ENCODE measurements at regions not wholly inside any gene's neighbourhood (a gene's known extent, or its start where the extent isn't known, plus 50 kb on each side); places are given as distances from the start of the nearest gene placed in this dataset.
"Not testable (repeated sequence)": the region's sequence is repeated elsewhere in the genome, so short reads cannot be mapped to it uniquely, and the experiment has no call there.

- intact Hi-C loops (cut with micrococcal nuclease); H3K4me1 ChIP-seq (replicated peaks in 1 of 2; ENCODE audit: control insufficient read depth in 2 of 2, insufficient read depth in 2 of 2, low read length in 2 of 2); H3K27me3 ChIP-seq (ENCODE audit: control insufficient read depth in 2 of 2, insufficient read depth in 2 of 2, low read length in 2 of 2); H3K9ac ChIP-seq (ENCODE audit: insufficient read depth in 1 of 2, low read depth in 2 of 2, low read length in 2 of 2); CTCF ChIA-PET (ENCODE audit: low intra/inter-chr PET ratio); H3K79me2 ChIP-seq (ENCODE audit: control insufficient read depth, insufficient read depth, low read length); H3K9me1 ChIP-seq (ENCODE audit: control insufficient read depth, insufficient read depth, low read length); H3K27ac ChIP-seq (ENCODE audit: extremely low read depth, low read depth, low read length); H3K9me3 ChIP-seq (replicated peaks; ENCODE audit: control insufficient read depth, insufficient read depth, low read depth, low read length); H3K4me3 ChIP-seq; in situ Hi-C loops (cut with MboI); H4K20me1 ChIP-seq (replicated peaks; ENCODE audit: control insufficient read depth, insufficient read depth, low read length); POLR2A ChIA-PET; H3K4me2 ChIP-seq (ENCODE audit: insufficient read depth, low read length); FAIRE-seq; BruUV-seq (replicated peaks); H2AFZ ChIP-seq (ENCODE audit: low read depth, low read length); DNase-seq (ENCODE audit: extremely low read depth in 1 of 4, low spot score in 3 of 4); ATAC-seq; H3K36me3 ChIP-seq (ENCODE audit: control insufficient read depth, insufficient read depth, low read length): not testable (repeated sequence)
- WGBS (ENCODE audit: insufficient coverage, low coverage, missing lambda C conversion rate) = 99% methylated on average over 16 of the region's 46 CpGs
These were observed 142.9 kb downstream of the NBPF8 start for GRCh38 chr1:120557605-120558302.

GRCh38 chr1:120558303-120559060, 143.6 kb downstream of the NBPF8 start:
- H3K36me3 ChIP-seq (ENCODE audit: control insufficient read depth, insufficient read depth, low read length); H4K20me1 ChIP-seq (replicated peaks; ENCODE audit: control insufficient read depth, insufficient read depth, low read length); BruUV-seq (replicated peaks); H3K4me1 ChIP-seq (replicated peaks in 1 of 2; ENCODE audit: control insufficient read depth in 2 of 2, insufficient read depth in 2 of 2, low read length in 2 of 2); H3K4me3 ChIP-seq; H3K79me2 ChIP-seq (ENCODE audit: control insufficient read depth, insufficient read depth, low read length); intact Hi-C loops (cut with micrococcal nuclease); H3K4me2 ChIP-seq (ENCODE audit: insufficient read depth, low read length); H3K9me3 ChIP-seq (replicated peaks; ENCODE audit: control insufficient read depth, insufficient read depth, low read depth, low read length); FAIRE-seq; in situ Hi-C loops (cut with MboI); CTCF ChIA-PET (ENCODE audit: low intra/inter-chr PET ratio); H3K27ac ChIP-seq (ENCODE audit: extremely low read depth, low read depth, low read length); H3K9ac ChIP-seq (ENCODE audit: insufficient read depth in 1 of 2, low read depth in 2 of 2, low read length in 2 of 2); DNase-seq (ENCODE audit: extremely low read depth in 1 of 4, low spot score in 3 of 4); H3K9me1 ChIP-seq (ENCODE audit: control insufficient read depth, insufficient read depth, low read length); POLR2A ChIA-PET; H2AFZ ChIP-seq (ENCODE audit: low read depth, low read length); H3K27me3 ChIP-seq (ENCODE audit: control insufficient read depth in 2 of 2, insufficient read depth in 2 of 2, low read length in 2 of 2); TF ChIP-seq ATF3 (CRISPR knock-in tag; conservative IDR thresholded peaks at IDR 0.05): not testable (repeated sequence)
- ATAC-seq = peak; percentile 15; the same call in 2 of the 3 replicates
- TF ChIP-seq ATF3 (IDR thresholded peaks at IDR 0.05) = peak; percentile 9; the same call in 1 of the 2 replicates
- peak; percentile 61; the same call in 1 of the 2 replicates for TF ChIP-seq ZBTB33 (CRISPR knock-in tag; IDR thresholded peaks at IDR 0.05)
- WGBS (ENCODE audit: insufficient coverage, low coverage, missing lambda C conversion rate) = 94% methylated on average over 6 of the region's 72 CpGs

GRCh38 chr1:120561767-120562166, 146.9 kb downstream of the NBPF8 start:
- WGBS (ENCODE audit: insufficient coverage, low coverage, missing lambda C conversion rate) = 100% methylated on average over 2 of the region's 3 CpGs
- CTCF ChIA-PET (ENCODE audit: low intra/inter-chr PET ratio); H3K4me1 ChIP-seq (replicated peaks in 1 of 2; ENCODE audit: control insufficient read depth in 2 of 2, insufficient read depth in 2 of 2, low read length in 2 of 2); BruUV-seq (replicated peaks); FAIRE-seq; H3K4me2 ChIP-seq (ENCODE audit: insufficient read depth, low read length); H3K27ac ChIP-seq (ENCODE audit: extremely low read depth, low read depth, low read length); DNase-seq (ENCODE audit: extremely low read depth in 1 of 4, low spot score in 3 of 4); POLR2A ChIA-PET; H3K27me3 ChIP-seq (ENCODE audit: control insufficient read depth in 2 of 2, insufficient read depth in 2 of 2, low read length in 2 of 2); H4K20me1 ChIP-seq (replicated peaks; ENCODE audit: control insufficient read depth, insufficient read depth, low read length); in situ Hi-C loops (cut with MboI); H3K79me2 ChIP-seq (ENCODE audit: control insufficient read depth, insufficient read depth, low read length); H3K9me1 ChIP-seq (ENCODE audit: control insufficient read depth, insufficient read depth, low read length); H3K9me3 ChIP-seq (replicated peaks; ENCODE audit: control insufficient read depth, insufficient read depth, low read depth, low read length); ATAC-seq; H2AFZ ChIP-seq (ENCODE audit: low read depth, low read length); H3K9ac ChIP-seq (ENCODE audit: insufficient read depth in 1 of 2, low read depth in 2 of 2, low read length in 2 of 2); intact Hi-C loops (cut with micrococcal nuclease); H3K4me3 ChIP-seq; H3K36me3 ChIP-seq (ENCODE audit: control insufficient read depth, insufficient read depth, low read length): not testable (repeated sequence)

All from K562 (cell line).